Activated T-helper 1 cell treated with anti-CD3 and anti-CD28 coated beads, Interleukin-12 subunit alpha, Interleukin-12 subunit beta, Interleukin-2, Interleukin-4 antibody, amounts not matched to agents 30 ng/mL and 10 ng/mL and 1 ng/mL, durations not matched to agents 14 hours and 24 hours and 36 hours (primary cell): ENCODE measurements at regions not wholly inside any gene's neighbourhood (a gene's known extent, or its start where the extent isn't known, plus 50 kb on each side); places are given as distances from the start of the nearest gene placed in this dataset.

Source experiments
- DNase-seq: peaks from one replicate; pipeline ENCODE4 v3.0.0; 2021; ENCODE audit warnings: low spot score
- H3K27ac Mint-ChIP-seq: one replicate; pipeline ENCODE4 v1.8.0; 2021; ENCODE audit warnings: mild to moderate bottlenecking, mixed read lengths
- H3K27me3 Mint-ChIP-seq: one replicate; pipeline ENCODE4 v1.8.0; 2022; ENCODE audit warnings: mild to moderate bottlenecking, moderate library complexity, mixed read lengths; ENCODE audit not compliant: insufficient read depth
- H3K36me3 Mint-ChIP-seq: one replicate; pipeline ENCODE4 v1.8.0; 2021; ENCODE audit warnings: low read depth, mixed read lengths
- H3K4me1 Mint-ChIP-seq: one replicate; pipeline ENCODE4 v1.8.0; 2021; ENCODE audit warnings: low read depth, mixed read lengths
- H3K4me3 Mint-ChIP-seq: one replicate; pipeline ENCODE4 v1.8.0; 2021; ENCODE audit warnings: mild to moderate bottlenecking, moderate library complexity, mixed read lengths
- H3K9me3 Mint-ChIP-seq: one replicate; pipeline ENCODE4 v1.8.0; 2021; ENCODE audit warnings: mixed read lengths
- intact Hi-C: fragments of 100-400 bp; cut with micrococcal nuclease; formaldehyde crosslinking; loops from one replicate; pipeline ENCODE4 v1.15.1; 2024

GRCh38 chr2:4528773-4529172 is 825.4 kb downstream of the DCDC2C start:
- H3K4me1 Mint-ChIP-seq, result no peaks in the 10 kb centered on the region
- intact Hi-C loops, result no loop called here
- no peak for DNase-seq
- H3K27me3 Mint-ChIP-seq, result no peaks in the 10 kb centered on the region
- H3K36me3 Mint-ChIP-seq, result no peaks in the 10 kb centered on the region
- H3K27ac Mint-ChIP-seq, result no peak overlapping the region
- H3K9me3 Mint-ChIP-seq, result no peaks in the 10 kb centered on the region
- no peak overlapping the region for H3K4me3 Mint-ChIP-seq

GRCh38 chr2:4529738-4530137 is 826.4 kb downstream of the DCDC2C start:
- no peaks in the 10 kb centered on the region for H3K9me3 Mint-ChIP-seq
- intact Hi-C loops, result no loop called here

GRCh38 chr2:4530231-4530630 is 826.9 kb downstream of the DCDC2C start:
- H3K36me3 Mint-ChIP-seq, result no peaks in the 10 kb centered on the region
- DNase-seq, result no peak
- intact Hi-C loops, result no loop called here
- no peak overlapping the region for H3K4me3 Mint-ChIP-seq
- H3K4me1 Mint-ChIP-seq, result no peaks in the 10 kb centered on the region
- H3K9me3 Mint-ChIP-seq, result no peaks in the 10 kb centered on the region
- H3K27me3 Mint-ChIP-seq, result no peaks in the 10 kb centered on the region
- no peak overlapping the region for H3K27ac Mint-ChIP-seq

More at GRCh38 chr2:4529738-4530137, 826.4 kb downstream of the DCDC2C start:
- Mint-ChIP-seq H3K4me1 (no peaks in the 10 kb centered on the region), H3K4me3 (no peak overlapping the region), H3K27me3 (no peaks in the 10 kb centered on the region), H3K36me3 (no peaks in the 10 kb centered on the region), H3K27ac (no peak overlapping the region)
- no peak for DNase-seq

- no peak overlapping the region for H3K4me3 Mint-ChIP-seq
- no peak for DNase-seq
- H3K27ac Mint-ChIP-seq, result no peak overlapping the region
- no peaks in the 10 kb centered on the region for H3K4me1 Mint-ChIP-seq
- H3K27me3 Mint-ChIP-seq, result no peaks in the 10 kb centered on the region
- peaks cover 5% of the 10 kb centered on the region for H3K9me3 Mint-ChIP-seq
- no peaks in the 10 kb centered on the region for H3K36me3 Mint-ChIP-seq
- intact Hi-C loops, result no loop called here
These were observed 830.4 kb downstream of the DCDC2C start for GRCh38 chr2:4533806-4534205.

GRCh38 chr2:4539121-4539520 is 835.7 kb downstream of the DCDC2C start:
- Mint-ChIP-seq H3K27ac (no peak overlapping the region), H3K9me3 (peaks cover 11% of the 10 kb centered on the region), H3K4me3 (no peak overlapping the region), H3K27me3 (no peaks in the 10 kb centered on the region), H3K36me3 (no peaks in the 10 kb centered on the region), H3K4me1 (no peaks in the 10 kb centered on the region)
- DNase-seq, result no peak
- intact Hi-C loops, result no loop called here

- intact Hi-C loops, result no loop called here
- peaks cover 7% of the 10 kb centered on the region for H3K9me3 Mint-ChIP-seq
- H3K4me1 Mint-ChIP-seq, result no peaks in the 10 kb centered on the region
- no peak overlapping the region for H3K27ac Mint-ChIP-seq
- no peaks in the 10 kb centered on the region for H3K36me3 Mint-ChIP-seq
- DNase-seq, result no peak
- no peak overlapping the region for H3K4me3 Mint-ChIP-seq
- no peaks in the 10 kb centered on the region for H3K27me3 Mint-ChIP-seq
These were observed 846.4 kb downstream of the DCDC2C start for GRCh38 chr2:4549666-4550210.

GRCh38 chr2:4551691-4552474 is 848.5 kb downstream of the DCDC2C start:
- Mint-ChIP-seq H3K27me3 (no peaks in the 10 kb centered on the region), H3K27ac (no peak overlapping the region), H3K9me3 (peaks cover 15% of the 10 kb centered on the region), H3K4me3 (no peak overlapping the region), H3K4me1 (no peaks in the 10 kb centered on the region), H3K36me3 (no peaks in the 10 kb centered on the region)
- DNase-seq, result no peak
- intact Hi-C loops, result no loop called here

GRCh38 chr2:4553241-4553640 is 849.9 kb downstream of the DCDC2C start:
- DNase-seq, result no peak
- intact Hi-C loops, result no loop called here
- H3K9me3 Mint-ChIP-seq, result peaks cover 21% of the 10 kb centered on the region
- H3K27ac Mint-ChIP-seq, result no peak overlapping the region
- H3K27me3 Mint-ChIP-seq, result no peaks in the 10 kb centered on the region
- H3K36me3 Mint-ChIP-seq, result no peaks in the 10 kb centered on the region
- H3K4me3 Mint-ChIP-seq, result no peak overlapping the region
- H3K4me1 Mint-ChIP-seq, result no peaks in the 10 kb centered on the region

GRCh38 chr2:4556135-4556896 is 852.9 kb downstream of the DCDC2C start:
- DNase-seq, result no peak
- Mint-ChIP-seq H3K4me3 (no peak overlapping the region), H3K4me1 (no peaks in the 10 kb centered on the region), H3K27ac (no peak overlapping the region), H3K9me3 (peaks cover 21% of the 10 kb centered on the region), H3K36me3 (no peaks in the 10 kb centered on the region), H3K27me3 (no peaks in the 10 kb centered on the region)
- intact Hi-C loops, result no loop called here

GRCh38 chr2:4561196-4561595 is 857.8 kb downstream of the DCDC2C start:
- intact Hi-C loops, result no loop called here
- Mint-ChIP-seq H3K27ac (no peak overlapping the region), H3K27me3 (no peaks in the 10 kb centered on the region), H3K9me3 (peaks cover 12% of the 10 kb centered on the region), H3K36me3 (no peaks in the 10 kb centered on the region), H3K4me3 (no peak overlapping the region), H3K4me1 (no peaks in the 10 kb centered on the region)
- no peak for DNase-seq

GRCh38 chr2:4576075-4576474 is 872.7 kb downstream of the DCDC2C start:
- DNase-seq, result no peak
- H3K4me3 Mint-ChIP-seq, result no peak overlapping the region
- H3K27me3 Mint-ChIP-seq, result no peaks in the 10 kb centered on the region
- peaks cover 16% of the 10 kb centered on the region for H3K9me3 Mint-ChIP-seq
- intact Hi-C loops, result no loop called here
- H3K27ac Mint-ChIP-seq, result no peak overlapping the region
- no peaks in the 10 kb centered on the region for H3K4me1 Mint-ChIP-seq
- no peaks in the 10 kb centered on the region for H3K36me3 Mint-ChIP-seq

- intact Hi-C loops, result no loop called here
- H3K4me1 Mint-ChIP-seq, result no peaks in the 10 kb centered on the region
- DNase-seq, result no peak
- no peak overlapping the region for H3K27ac Mint-ChIP-seq
- no peaks in the 10 kb centered on the region for H3K27me3 Mint-ChIP-seq
- H3K4me3 Mint-ChIP-seq, result no peak overlapping the region
- no peaks in the 10 kb centered on the region for H3K36me3 Mint-ChIP-seq
- H3K9me3 Mint-ChIP-seq, result peaks cover 3% of the 10 kb centered on the region
These were observed 876.6 kb downstream of the DCDC2C start for GRCh38 chr2:4579977-4580376.

GRCh38 chr2:4585057-4585635 is 881.8 kb downstream of the DCDC2C start:
- Mint-ChIP-seq H3K9me3 (peaks cover 7% of the 10 kb centered on the region), H3K4me3 (no peak overlapping the region), H3K27ac (no peak overlapping the region), H3K27me3 (no peaks in the 10 kb centered on the region), H3K4me1 (no peaks in the 10 kb centered on the region), H3K36me3 (no peaks in the 10 kb centered on the region)
- intact Hi-C loops, result no loop called here
- DNase-seq, result no peak
